Mesodermal cell (in vitro differentiated cells): ENCODE measurements at regions not wholly inside any gene's neighbourhood (a gene's known extent, or its start where the extent isn't known, plus 50 kb on each side); places are given as distances from the start of the nearest gene placed in this dataset.

Source experiments
- H3K27ac ChIP-seq: 2 replicates; pipeline ENCODE4 v1.7.0; 2013; ENCODE audit warnings: mild to moderate bottlenecking, low read depth, low read length, moderate library complexity; ENCODE audit not compliant: severe bottlenecking
- H3K36me3 ChIP-seq: 2 replicates; pipeline ENCODE4 v1.7.1; 2013; ENCODE audit warnings: mild to moderate bottlenecking, low read length, moderate library complexity; ENCODE audit not compliant: control insufficient read depth, insufficient read depth
- H3K4me1 ChIP-seq: one replicate; pipeline ENCODE4 v1.7.1; 2013; ENCODE audit warnings: mild to moderate bottlenecking, low read length; ENCODE audit not compliant: insufficient read depth, control insufficient read depth, poor library complexity, severe bottlenecking
- H3K4me3 ChIP-seq: 2 replicates; pipeline ENCODE4 v1.7.0; 2013; ENCODE audit warnings: low read length, control low read depth, mild to moderate bottlenecking; ENCODE audit not compliant: insufficient read depth, poor library complexity, severe bottlenecking; ENCODE audit errors: extremely low read depth
- H3K9me3 ChIP-seq: 2 replicates; pipeline ENCODE4 v1.7.1; 2013; ENCODE audit warnings: mild to moderate bottlenecking, low read length, moderate library complexity; ENCODE audit not compliant: control insufficient read depth
- WGBS, 2 experiments: methylation state at CpG; one replicate each; pipeline ENCODE4 v1.1.5; 2013; ENCODE audit warnings: missing lambda C conversion rate in 2 of 2; ENCODE audit not compliant: insufficient coverage in 2 of 2; 5-methylcytosine and 5-hydroxymethylcytosine counted together

DNA sequence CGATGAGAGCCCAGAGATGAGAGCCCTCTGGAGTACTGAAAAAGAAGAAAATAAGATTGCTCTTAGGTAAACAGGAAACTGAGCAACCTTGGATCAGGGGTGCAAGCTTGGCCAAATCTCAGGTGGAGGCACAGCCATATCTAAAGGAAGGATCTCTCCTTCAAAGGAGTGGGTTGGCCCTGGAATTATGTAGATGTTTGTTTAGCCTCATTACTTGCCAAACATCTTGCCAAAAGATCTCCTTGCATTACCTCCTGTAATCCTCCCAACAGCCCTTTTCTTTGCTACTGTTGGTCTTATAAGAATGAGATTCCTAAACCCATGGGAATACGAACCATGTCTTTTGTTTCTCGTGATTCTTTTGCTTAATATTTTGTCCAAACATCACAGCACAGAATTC, 332.6 kb upstream of the NCKAP5 start:
- Histone ChIP-seq H3K27ac (no peak overlapping the region), H3K4me1 (no peaks in the 10 kb centered on the region), H3K9me3 (no peaks in the 10 kb centered on the region), H3K36me3 (no peaks in the 10 kb centered on the region), H3K4me3 (no peak overlapping the region)
- WGBS, 2 experiments, result 88 to 100% methylated on average over 1 to 2 of the region's 3 CpGs

DNA sequence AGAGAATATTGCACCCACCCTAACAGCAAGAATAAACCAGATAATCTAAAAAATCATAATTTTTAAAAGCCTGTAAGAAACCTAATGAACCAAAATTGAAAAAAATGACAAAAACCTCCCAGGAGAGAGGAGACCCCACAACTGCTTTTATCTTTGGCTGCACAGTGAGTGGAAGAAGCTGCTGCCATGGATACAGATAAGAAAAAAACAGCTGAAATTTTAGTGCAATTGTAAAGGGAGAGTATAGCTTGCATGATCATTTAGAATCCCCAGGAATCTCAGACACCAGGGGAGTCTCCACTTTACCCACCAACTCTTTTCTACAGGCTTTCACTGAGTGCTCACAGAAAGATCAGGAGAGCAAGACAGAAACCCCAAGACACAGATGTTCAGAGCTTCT, 338.1 kb upstream of the NCKAP5 start:
- H3K4me1 ChIP-seq, result no peaks in the 10 kb centered on the region
- H3K9me3 ChIP-seq, result no peaks in the 10 kb centered on the region
- H3K27ac ChIP-seq, result no peak overlapping the region
- no peaks in the 10 kb centered on the region for H3K36me3 ChIP-seq
- no peak overlapping the region for H3K4me3 ChIP-seq

DNA sequence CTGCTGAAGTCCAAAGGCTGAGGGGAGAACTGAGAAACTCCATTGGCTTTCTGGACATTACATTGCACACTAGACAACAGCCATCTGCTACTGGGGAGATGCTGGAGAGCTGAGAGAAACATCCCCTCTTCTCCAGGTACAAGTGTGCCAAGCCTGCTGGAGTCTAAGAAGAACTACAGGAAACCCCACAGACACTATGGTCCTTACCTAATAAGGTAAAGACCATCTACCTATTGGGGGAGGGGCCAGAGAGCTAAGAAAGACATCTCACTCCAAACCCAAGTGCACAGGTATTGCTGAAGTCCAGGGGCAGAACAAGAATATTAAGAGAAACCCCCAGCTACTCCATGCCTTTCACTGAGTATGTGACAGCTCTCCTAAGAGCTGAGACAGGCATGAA, 338.7 kb upstream of the NCKAP5 start:
- H3K27ac ChIP-seq, result no peak overlapping the region
- H3K36me3 ChIP-seq, result no peaks in the 10 kb centered on the region
- no peaks in the 10 kb centered on the region for H3K4me1 ChIP-seq
- H3K9me3 ChIP-seq, result no peaks in the 10 kb centered on the region
- no peak overlapping the region for H3K4me3 ChIP-seq

DNA sequence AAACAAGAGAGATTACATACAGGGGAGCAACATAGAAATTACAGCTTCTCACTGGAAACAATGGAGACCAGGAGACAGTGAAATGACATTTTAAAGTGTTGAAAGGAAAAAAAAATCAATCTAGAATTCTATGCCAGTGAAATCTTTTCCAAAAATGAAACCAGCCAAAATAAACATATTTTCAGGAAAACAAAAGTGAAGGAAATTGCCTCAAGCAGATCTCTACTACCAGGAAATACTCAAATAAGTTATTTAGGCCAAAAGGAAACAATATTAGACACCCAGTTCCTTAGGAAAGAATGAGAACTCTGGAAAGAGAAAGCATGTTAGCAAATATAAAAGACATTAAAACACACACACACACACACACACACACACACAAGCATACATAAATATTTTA, 339.9 kb upstream of the NCKAP5 start:
- Histone ChIP-seq H3K4me1 (no peaks in the 10 kb centered on the region), H3K4me3 (no peak overlapping the region), H3K9me3 (no peaks in the 10 kb centered on the region), H3K27ac (no peak overlapping the region), H3K36me3 (no peaks in the 10 kb centered on the region)

DNA sequence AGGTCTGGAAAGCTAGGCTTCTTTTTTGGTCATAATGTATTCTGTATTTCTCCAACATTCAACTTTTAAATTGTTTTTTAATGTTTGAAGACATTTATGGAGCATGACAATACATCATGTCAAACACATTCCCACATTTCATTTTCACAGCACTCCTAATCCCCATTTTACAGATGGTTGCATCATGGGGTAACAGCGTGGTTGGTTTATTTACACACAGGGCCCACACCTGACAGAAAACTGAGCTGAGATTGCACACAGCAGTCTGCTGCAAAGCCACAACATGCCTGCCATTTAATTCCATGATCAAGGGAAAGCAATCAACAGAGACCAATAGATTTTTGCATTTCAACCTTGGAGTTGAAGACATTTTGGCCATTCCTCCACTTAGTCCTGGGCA, 335.7 kb upstream of the MGAT5 start:
- 89 to 100% methylated on average over 1 of the region's 1 CpG for WGBS, 2 experiments
- no peak overlapping the region for H3K27ac ChIP-seq
- no peaks in the 10 kb centered on the region for H3K4me1 ChIP-seq
- H3K36me3 ChIP-seq, result no peaks in the 10 kb centered on the region
- H3K4me3 ChIP-seq, result no peak overlapping the region
- H3K9me3 ChIP-seq, result no peaks in the 10 kb centered on the region

DNA sequence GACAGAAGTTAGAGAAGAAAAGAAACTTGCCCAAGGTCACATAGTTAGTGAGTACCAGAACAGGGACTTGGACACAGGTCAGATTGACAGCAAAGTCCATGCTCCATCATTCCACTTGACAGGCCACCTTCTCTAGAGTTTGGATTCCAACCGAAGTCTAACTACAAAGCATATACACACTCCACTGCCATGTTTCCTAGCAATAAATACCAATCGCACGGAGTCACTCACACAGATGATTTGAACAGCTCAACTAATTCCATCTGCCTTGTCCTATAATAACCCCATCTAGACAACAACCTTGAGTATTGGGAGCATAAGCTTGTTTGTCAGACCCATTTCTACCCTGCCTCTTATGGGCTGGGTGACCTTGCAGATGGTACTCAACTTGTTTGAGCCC, 334.6 kb upstream of the MGAT5 start:
- no peaks in the 10 kb centered on the region for H3K36me3 ChIP-seq
- no peaks in the 10 kb centered on the region for H3K4me1 ChIP-seq
- no peak overlapping the region for H3K27ac ChIP-seq
- H3K9me3 ChIP-seq, result no peaks in the 10 kb centered on the region
- no peak overlapping the region for H3K4me3 ChIP-seq
- 65 to 75% methylated on average over 2 to 3 of the region's 3 CpGs for WGBS, 2 experiments

DNA sequence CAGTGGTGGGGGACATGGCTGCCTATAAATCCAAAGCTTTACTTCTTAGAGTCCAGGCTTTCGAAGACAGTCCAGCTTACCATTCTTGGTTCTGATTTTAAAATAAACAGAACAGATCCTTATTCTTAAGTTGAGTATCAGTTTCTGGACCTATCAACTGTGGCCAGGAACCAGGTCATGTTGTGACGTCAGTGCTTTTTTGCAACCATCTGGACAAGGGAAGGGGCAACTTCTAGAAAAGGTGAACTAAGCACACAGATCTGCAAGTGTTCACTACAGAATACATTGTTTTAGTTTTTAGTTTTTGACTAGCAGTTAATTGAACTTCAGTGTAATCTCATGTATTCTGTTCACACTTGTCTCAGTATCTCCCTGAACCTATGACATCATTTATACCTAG, 326.0 kb upstream of the MGAT5 start:
- Histone ChIP-seq H3K4me1 (no peaks in the 10 kb centered on the region), H3K36me3 (no peaks in the 10 kb centered on the region), H3K9me3 (no peaks in the 10 kb centered on the region), H3K27ac (no peak overlapping the region), H3K4me3 (no peak overlapping the region)
- 94 to 100% methylated on average over 1 to 2 of the region's 2 CpGs for WGBS, 2 experiments

DNA sequence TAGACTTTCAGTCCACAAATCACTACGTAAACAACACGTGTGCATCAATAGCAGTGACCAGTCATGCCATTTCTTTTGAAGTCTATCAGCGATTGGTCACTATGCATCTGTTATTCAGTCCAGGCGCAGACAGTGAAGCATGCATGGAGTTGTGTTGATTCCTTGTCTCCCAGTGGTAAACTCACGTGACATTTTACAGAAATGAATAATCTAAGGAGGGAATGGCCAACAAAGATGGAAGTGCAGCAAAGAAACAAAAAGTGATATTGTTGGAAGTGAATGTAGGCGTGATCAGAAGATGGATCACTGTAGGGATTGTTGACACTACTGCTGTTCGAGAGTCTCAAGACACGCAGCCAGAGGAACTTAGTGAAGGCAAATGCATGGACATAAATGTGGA, 317.8 kb upstream of the MGAT5 start:
- no peaks in the 10 kb centered on the region for H3K36me3 ChIP-seq
- H3K4me3 ChIP-seq, result no peak overlapping the region
- H3K4me1 ChIP-seq, result no peaks in the 10 kb centered on the region
- H3K27ac ChIP-seq, result no peak overlapping the region
- no peaks in the 10 kb centered on the region for H3K9me3 ChIP-seq
- 91 to 92% methylated on average over 7 to 8 of the region's 8 CpGs for WGBS, 2 experiments

DNA sequence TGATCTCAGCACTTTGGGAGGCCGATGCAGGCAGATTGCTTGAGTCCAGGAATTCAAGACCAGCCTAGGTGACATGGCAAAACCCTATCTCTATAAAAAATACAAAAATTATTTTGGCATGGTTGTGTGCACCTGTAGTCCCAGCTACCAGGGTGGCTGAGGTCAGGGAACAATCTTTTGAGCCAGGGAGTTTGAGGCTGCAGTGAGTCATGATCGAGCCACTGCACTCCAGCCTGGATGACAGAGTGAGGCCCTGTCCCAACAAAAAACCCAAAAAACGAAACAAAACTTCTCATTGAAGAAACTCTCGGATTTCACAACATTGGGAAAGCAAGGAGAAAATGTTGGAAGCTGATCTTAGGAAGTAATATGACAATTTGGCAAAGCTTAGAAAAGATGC, 317.3 kb upstream of the MGAT5 start:
- Histone ChIP-seq H3K27ac (no peak overlapping the region), H3K4me3 (no peak overlapping the region), H3K4me1 (no peaks in the 10 kb centered on the region), H3K36me3 (no peaks in the 10 kb centered on the region), H3K9me3 (no peaks in the 10 kb centered on the region)
- 60 to 81% methylated on average over 1 to 3 of the region's 4 CpGs for WGBS, 2 experiments

DNA sequence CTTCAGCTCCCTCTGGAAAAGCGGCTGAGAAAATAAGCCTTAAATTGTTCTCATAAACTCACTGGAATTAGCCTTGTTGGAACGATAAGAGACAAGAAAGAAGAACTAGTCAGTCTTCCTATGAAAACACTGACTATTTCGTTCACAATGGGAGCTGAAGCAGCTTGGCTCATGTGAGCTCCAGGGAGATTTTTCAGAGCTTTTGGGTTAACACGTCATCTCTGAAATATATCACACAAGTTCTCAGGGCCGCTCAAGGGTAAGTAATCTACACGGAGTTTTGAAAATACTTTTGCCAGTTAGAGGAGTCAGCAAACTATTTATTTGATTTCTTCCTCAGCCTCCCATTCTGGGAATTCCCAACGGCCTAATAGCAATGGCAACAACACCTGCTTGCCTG, 316.2 kb upstream of the MGAT5 start:
- H3K4me3 ChIP-seq, result no peak overlapping the region
- no peaks in the 10 kb centered on the region for H3K9me3 ChIP-seq
- H3K27ac ChIP-seq, result no peak overlapping the region
- no peaks in the 10 kb centered on the region for H3K4me1 ChIP-seq
- 76 to 85% methylated on average over 5 to 6 of the region's 7 CpGs for WGBS, 2 experiments
- H3K36me3 ChIP-seq, result no peaks in the 10 kb centered on the region

DNA sequence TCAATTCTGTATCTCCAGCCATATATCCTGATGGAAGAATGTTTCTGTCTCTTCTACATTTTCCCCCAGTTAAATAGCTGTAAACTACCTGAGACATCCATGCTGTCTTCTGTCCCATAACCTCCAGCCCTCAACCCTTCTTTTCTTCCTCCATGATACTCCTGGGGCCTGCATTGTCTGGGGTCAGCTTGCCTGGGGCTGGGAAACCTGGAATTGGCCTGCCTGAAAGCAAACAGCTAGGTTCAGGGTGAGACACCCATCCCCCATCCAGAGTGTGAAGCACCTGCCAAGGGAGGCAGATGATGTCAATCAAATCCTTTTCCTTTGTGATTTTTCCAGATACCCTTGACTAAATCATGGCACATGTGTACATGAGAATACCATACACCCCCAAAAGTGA, 313.7 kb upstream of the MGAT5 start:
- H3K36me3 ChIP-seq, result no peaks in the 10 kb centered on the region

DNA sequence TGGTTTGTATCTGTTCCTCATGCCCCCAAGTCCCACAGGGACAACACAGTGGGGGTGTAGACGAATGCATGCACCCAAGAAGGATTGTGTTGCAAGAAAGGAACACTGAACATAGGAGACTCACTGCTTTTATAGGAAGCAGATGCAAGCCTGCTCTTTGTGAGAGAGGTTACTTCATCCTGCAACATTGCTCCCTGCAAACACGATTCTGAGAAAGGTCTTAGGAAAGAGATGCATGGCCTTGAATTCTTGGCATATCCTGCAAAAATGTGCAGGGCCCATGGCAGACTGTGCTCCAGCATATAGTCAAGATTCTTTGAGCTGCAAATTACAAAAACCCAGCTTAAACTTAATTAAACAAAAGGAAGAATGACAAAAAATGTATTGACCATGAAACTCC, 312.2 kb upstream of the MGAT5 start:
- H3K36me3 ChIP-seq, result no peaks in the 10 kb centered on the region
- no peaks in the 10 kb centered on the region for H3K9me3 ChIP-seq
- H3K4me3 ChIP-seq, result no peak overlapping the region
- WGBS, 2 experiments, result 65% methylated on average over 2 of the region's 2 CpGs; no CpG with 5 or more reads in 1 of the 2 experiments
- peaks cover 6% of the 10 kb centered on the region for H3K4me1 ChIP-seq
- no peak overlapping the region for H3K27ac ChIP-seq

More for the DNA sequence above, 313.7 kb upstream of the MGAT5 start:
- Histone ChIP-seq H3K4me1 (peaks cover 6% of the 10 kb centered on the region), H3K9me3 (no peaks in the 10 kb centered on the region), H3K27ac (no peak overlapping the region), H3K4me3 (no peak overlapping the region)
